ENCODE measurements at regions not wholly inside any gene's neighbourhood (a gene's known extent, or its start where the extent isn't known, plus 50 kb on each side); places are given as distances from the start of the nearest gene placed in this dataset.
A peak's percentile ranks its signal among the peaks of the same experiment; 100 is the strongest.

GRCh38 chr2:164032995-164033394, 297.2 kb upstream of the FIGN start:
- TF ChIP-seq CTCF (IDR thresholded peaks at IDR 0.05; ENCODE audit: insufficient read depth, low read length, missing control alignments) = no peak
- CTCF ChIA-PET = no interaction called here

GRCh38 chr2:164030623-164031022, 294.8 kb upstream of the FIGN start:
- POLR2A ChIA-PET = no interaction called here
- CTCF ChIA-PET = no interaction called here
- TF ChIP-seq CTCF (IDR thresholded peaks at IDR 0.05; ENCODE audit: insufficient read depth, low read length, missing control alignments) = no peak
- H3K4me3 ChIP-seq (ENCODE audit: low read depth, low read length) = no peak overlapping the region
- no peak for DNase-seq (ENCODE audit: low read depth, low spot score)

More at GRCh38 chr2:164032995-164033394, 297.2 kb upstream of the FIGN start:
- POLR2A ChIA-PET = no interaction called here
- H3K4me3 ChIP-seq (ENCODE audit: low read depth, low read length) = no peak overlapping the region
- DNase-seq (ENCODE audit: low read depth, low spot score) = no peak

GRCh38 chr2:164028814-164029534, 293.2 kb upstream of the FIGN start:
- peak; percentile 9 for DNase-seq (ENCODE audit: low read depth, low spot score)
- H3K4me3 ChIP-seq (ENCODE audit: low read depth, low read length) = no peak overlapping the region
- TF ChIP-seq CTCF (IDR thresholded peaks at IDR 0.05; ENCODE audit: insufficient read depth, low read length, missing control alignments) = no peak
- POLR2A ChIA-PET = no interaction called here
- CTCF ChIA-PET = no interaction called here

GRCh38 chr2:164024396-164024795, 288.6 kb upstream of the FIGN start:
- POLR2A ChIA-PET = no interaction called here
- CTCF ChIA-PET = no interaction called here
- TF ChIP-seq CTCF (IDR thresholded peaks at IDR 0.05; ENCODE audit: insufficient read depth, low read length, missing control alignments) = no peak

GRCh38 chr2:164023896-164024295, 288.1 kb upstream of the FIGN start:
- H3K4me3 ChIP-seq (ENCODE audit: low read depth, low read length) = no peak overlapping the region
- no peak for DNase-seq (ENCODE audit: low read depth, low spot score)
- TF ChIP-seq CTCF (IDR thresholded peaks at IDR 0.05; ENCODE audit: insufficient read depth, low read length, missing control alignments) = no peak
- ChIA-PET CTCF (interaction anchor here (1.0 kb wide), 1 partner anchor 37 kb away, joined by 3 read pairs; no protein-coding TSS in a partner anchor), POLR2A (no interaction called here)

More at GRCh38 chr2:164024396-164024795, 288.6 kb upstream of the FIGN start:
- DNase-seq (ENCODE audit: low read depth, low spot score) = no peak
- H3K4me3 ChIP-seq (ENCODE audit: low read depth, low read length) = no peak overlapping the region

GRCh38 chr2:164015328-164016123, 279.7 kb upstream of the FIGN start:
- DNase-seq (ENCODE audit: low read depth, low spot score) = no peak
- POLR2A ChIA-PET = no interaction called here
- CTCF ChIA-PET = no interaction called here
- no peak for TF ChIP-seq CTCF (IDR thresholded peaks at IDR 0.05; ENCODE audit: insufficient read depth, low read length, missing control alignments)
- no peak overlapping the region for H3K4me3 ChIP-seq (ENCODE audit: low read depth, low read length)

All from AG04449 (cell line).